GM12892 (cell line): ENCODE measurements at regions not wholly inside any gene's neighbourhood (a gene's known extent, or its start where the extent isn't known, plus 50 kb on each side); places are given as distances from the start of the nearest gene placed in this dataset.

Experiments
- DNase-seq: peaks from one replicate; pipeline ENCODE4 v3.0.0; 2011; ENCODE audit not compliant: insufficient read length
- FAIRE-seq: peaks from 2 replicates; lab custom pipeline; 2011; peaks lifted over from hg19 to GRCh38; lab: Jason Lieb, UNC
- POLR2A ChIP-seq: IDR thresholded peaks from 2 replicates; pipeline ENCODE4 v1.6.1; 2011; ENCODE audit warnings: low read depth, low read length, control low read depth
- POLR2AphosphoS5 ChIP-seq: IDR thresholded peaks from 2 replicates; pipeline ENCODE4 v1.6.1; 2011; ENCODE audit warnings: low read depth, low read length, control low read depth
- TAF1 ChIP-seq: IDR thresholded peaks from 2 replicates; pipeline ENCODE4 v1.6.1; 2011; ENCODE audit warnings: low read depth, mild to moderate bottlenecking, control low read depth, low read length, borderline replicate concordance

GRCh38 chr3:176692966-176693785 is 504.1 kb downstream of the TBL1XR1 start:
- FAIRE-seq (no peak), DNase-seq (no peak)
- TF ChIP-seq POLR2AphosphoS5 = no peak
- no peak for TF ChIP-seq POLR2A
- no peak for TF ChIP-seq TAF1

- no peak for DNase-seq
- FAIRE-seq = no peak
- TF ChIP-seq POLR2AphosphoS5 = no peak
- no peak for TF ChIP-seq TAF1
- TF ChIP-seq POLR2A = no peak
Observed at GRCh38 chr3:176692199-176692965, 504.9 kb downstream of the TBL1XR1 start.

- FAIRE-seq = no peak
- TF ChIP-seq TAF1 (no peak), POLR2AphosphoS5 (no peak), POLR2A (no peak)
- no peak for DNase-seq
Observed at GRCh38 chr3:176690083-176690869, 507.0 kb downstream of the TBL1XR1 start.

- TF ChIP-seq TAF1 (no peak), POLR2A (no peak), POLR2AphosphoS5 (no peak)
- FAIRE-seq (no peak), DNase-seq (no peak)
Observed at GRCh38 chr3:176687754-176688153, 509.5 kb downstream of the TBL1XR1 start.

GRCh38 chr3:176683382-176683781 is 513.9 kb downstream of the TBL1XR1 start:
- TF ChIP-seq POLR2AphosphoS5 (no peak), TAF1 (no peak), POLR2A (no peak)
- FAIRE-seq = no peak
- DNase-seq = no peak

- TF ChIP-seq TAF1 (no peak), POLR2A (no peak), POLR2AphosphoS5 (no peak)
- no peak for FAIRE-seq
- DNase-seq = no peak
Observed at GRCh38 chr3:176663837-176664831, 533.1 kb downstream of the TBL1XR1 start.

GRCh38 chr3:176663387-176663786 is 533.9 kb downstream of the TBL1XR1 start:
- FAIRE-seq (no peak), DNase-seq (no peak)
- TF ChIP-seq POLR2AphosphoS5 = no peak
- TF ChIP-seq TAF1 = no peak
- TF ChIP-seq POLR2A = no peak

GRCh38 chr3:176661432-176661964 is 535.8 kb downstream of the TBL1XR1 start:
- FAIRE-seq (no peak), DNase-seq (no peak)
- TF ChIP-seq POLR2AphosphoS5 = no peak

- TF ChIP-seq POLR2AphosphoS5 = no peak
- TF ChIP-seq POLR2A = no peak
- no peak for TF ChIP-seq TAF1
- DNase-seq (no peak), FAIRE-seq (no peak)
Observed at GRCh38 chr3:176655404-176656094, 541.7 kb downstream of the TBL1XR1 start.

GRCh38 chr3:176651622-176652021 is 545.7 kb downstream of the TBL1XR1 start:
- DNase-seq (no peak), FAIRE-seq (no peak)
- no peak for TF ChIP-seq POLR2A
- TF ChIP-seq POLR2AphosphoS5 = no peak
- no peak for TF ChIP-seq TAF1
